K562 (cell line): ENCODE measurements at regions not wholly inside any gene's neighbourhood (a gene's known extent, or its start where the extent isn't known, plus 50 kb on each side); places are given as distances from the start of the nearest gene placed in this dataset.

ENCODE experiments used
- ATAC-seq: fragments of 200-7000 bp; cut with Tn5 transposase; 3 replicates; pipeline ENCODE4 v1.9.1; 2020; ENCODE audit warnings: moderate library complexity
- BruUV-seq: library from RNA; stranded (reverse); fragments of 400-500 nt; replicated peaks from 2 replicates; lab custom pipeline; 2021; lab: Mats Ljungman, UMichigan
- CTCF ChIA-PET: fragments of 300-600 bp; formaldehyde crosslinking; extraction: SDS; loops from one replicate; lab custom pipeline; 2021; ENCODE audit warnings: low intra/inter-chr PET ratio; lab: Yijun Ruan, JAX
- POLR2A ChIA-PET: fragments of 300-600, 350-650 bp; sonication (Branson Sonifier 250); formaldehyde crosslinking; extraction: SDS; loops from one replicate; lab custom pipeline; 2021; ENCODE audit warnings: antibody characterized with exemption, inconsistent platforms; lab: Yijun Ruan, JAX
- DNase-seq, 4 experiments: peaks; one replicate each; pipeline versions ENCODE4 v3.0.0 to v3.0.0-alpha.2; 2011 to 2018; ENCODE audit warnings: low spot score in 3 of 4, mixed read lengths in 3 of 4; ENCODE audit errors: extremely low read depth in 1 of 4
- FAIRE-seq: peaks from 2 replicates; lab custom pipeline; 2011; peaks lifted over from hg19 to GRCh38; lab: Jason Lieb, UNC
- H2AFZ ChIP-seq: 2 replicates; pipeline ENCODE4 v1.6.0; 2011; ENCODE audit warnings: low read depth, low read length, control low read depth, inconsistent platforms
- H3K27ac ChIP-seq: fragments of 200-600 bp; 3 replicates; pipeline ENCODE4 v1.8.0; 2011; ENCODE audit warnings: low read depth, mild to moderate bottlenecking, control low read depth, inconsistent platforms, low read length, moderate library complexity, mixed read lengths; ENCODE audit errors: extremely low read depth
- H3K27me3 ChIP-seq, 2 experiments: fragments of 300-600 bp in 1 of 2; 2 replicates in 1 of 2; 3 replicates in 1 of 2; pipeline versions ENCODE4 v1.6.0 to v1.8.0; 2011; ENCODE audit warnings: inconsistent platforms in 2 of 2, low read length in 2 of 2, mild to moderate bottlenecking in 1 of 2, mixed read lengths in 1 of 2, moderate library complexity in 1 of 2; ENCODE audit not compliant: control insufficient read depth in 2 of 2, insufficient read depth in 2 of 2
- H3K36me3 ChIP-seq: fragments of 300-600 bp; 3 replicates; pipeline ENCODE4 v1.8.0; 2011; ENCODE audit warnings: mild to moderate bottlenecking, low read length, inconsistent platforms; ENCODE audit not compliant: control insufficient read depth, insufficient read depth
- H3K4me1 ChIP-seq, 2 experiments: fragments of 200-600 bp in 1 of 2; replicated peaks in 1 of 2; 2 replicates in 1 of 2; 3 replicates in 1 of 2; pipeline versions ENCODE4 v1.5.1 to v1.8.0; 2011; ENCODE audit warnings: inconsistent platforms in 2 of 2, low read length in 2 of 2, mild to moderate bottlenecking in 1 of 2, mixed read lengths in 1 of 2, moderate library complexity in 1 of 2; ENCODE audit not compliant: control insufficient read depth in 2 of 2, insufficient read depth in 2 of 2
- H3K4me2 ChIP-seq: 2 replicates; pipeline ENCODE4 v1.6.1; 2011; ENCODE audit warnings: low read length, control low read depth, inconsistent platforms, mixed read lengths; ENCODE audit not compliant: insufficient read depth
- H3K4me3 ChIP-seq: fragments of 200-600 bp; sonication (generic), shearing (Covaris generic); 2 replicates; pipeline ENCODE4 v1.5.1; 2016; ENCODE audit warnings: control low read depth, inconsistent platforms
- H3K79me2 ChIP-seq: fragments of 200-600 bp; 3 replicates; pipeline ENCODE4 v1.8.0; 2011; ENCODE audit warnings: low read length, inconsistent platforms; ENCODE audit not compliant: control insufficient read depth, insufficient read depth
- H3K9ac ChIP-seq, 2 experiments: 2 replicates each; pipeline versions ENCODE4 v1.6.0 to v1.6.1; 2011; ENCODE audit warnings: low read depth in 2 of 2, low read length in 2 of 2, control low read depth in 1 of 2, inconsistent platforms in 1 of 2, mild to moderate bottlenecking in 1 of 2, mixed read lengths in 1 of 2; ENCODE audit not compliant: insufficient read depth in 1 of 2
- H3K9me1 ChIP-seq: one replicate; pipeline ENCODE4 v1.6.0; 2011; ENCODE audit warnings: inconsistent platforms, mild to moderate bottlenecking, low read length, moderate library complexity; ENCODE audit not compliant: control insufficient read depth, insufficient read depth
- H3K9me3 ChIP-seq: replicated peaks from 2 replicates; pipeline ENCODE4 v1.5.1; 2011; ENCODE audit warnings: low read depth, low read length, inconsistent platforms; ENCODE audit not compliant: control insufficient read depth, insufficient read depth
- H4K20me1 ChIP-seq: replicated peaks from 2 replicates; pipeline ENCODE4 v1.6.1; 2011; ENCODE audit warnings: low read length, inconsistent platforms, mixed read lengths; ENCODE audit not compliant: control insufficient read depth, insufficient read depth
- BACH1 ChIP-seq: fragments of 200-800 bp; sonication (Bioruptor generic); IDR thresholded peaks from 2 replicates; pipeline ENCODE4 v1.6.1; 2016; ENCODE audit warnings: missing genetic modification characterization, missing compliant biosample characterization
- CREB5 ChIP-seq: fragments of 250-450 bp; sonication (Bioruptor Pico); IDR thresholded peaks from 2 replicates; pipeline ENCODE4 v1.5.0; 2020; ENCODE audit warnings: mild to moderate bottlenecking
- ESRRA ChIP-seq: fragments of 450-650 bp; IDR thresholded peaks from 2 replicates; pipeline ENCODE4 v1.6.1; 2014; ENCODE audit warnings: low read depth, mild to moderate bottlenecking, moderate library complexity, borderline replicate concordance
- ETV1 ChIP-seq: fragments of 450-650 bp; conservative IDR thresholded peaks from 2 replicates; pipeline ENCODE4 v1.6.1; 2016; ENCODE audit warnings: missing genetic modification characterization, control low read depth, low read depth, missing compliant biosample characterization
- FOXJ3 ChIP-seq: sonication (generic); formaldehyde crosslinking; IDR thresholded peaks from 2 replicates; pipeline ENCODE4 v1.4.0; 2020; ENCODE audit warnings: mild to moderate bottlenecking, missing genetic modification reagents
- JUND ChIP-seq, 2 experiments: IDR thresholded peaks; 2 replicates in 1 of 2; 3 replicates in 1 of 2; pipeline ENCODE4 v1.6.1; 2011; ENCODE audit warnings: borderline replicate concordance in 2 of 2, low read depth in 2 of 2, low read length in 2 of 2, improper control_type of control experiment in 1 of 2, missing biosample characterization in 1 of 2, missing genetic modification characterization in 1 of 2, missing genetic modification reagents in 1 of 2
- LCOR ChIP-seq: sonication (generic); formaldehyde crosslinking; IDR thresholded peaks from 2 replicates; pipeline ENCODE4 v1.8.0; 2022; ENCODE audit warnings: mild to moderate bottlenecking, missing genetic modification reagents
- POLR2H ChIP-seq: IDR thresholded peaks from 2 replicates; pipeline ENCODE4 v1.6.1; 2016; ENCODE audit warnings: missing genetic modification characterization, low read depth, mild to moderate bottlenecking, control low read depth, missing compliant biosample characterization, moderate library complexity
- TARDBP ChIP-seq: fragments of 450-650 bp; IDR thresholded peaks from 2 replicates; pipeline ENCODE4 v1.6.1; 2016
- TOE1 ChIP-seq, 2 experiments: fragments of 450-650 bp in 1 of 2; sonication (generic) in 1 of 2; formaldehyde crosslinking in 1 of 2; IDR thresholded peaks; 2 replicates each; pipeline versions ENCODE4 v1.7.1 to v1.8.0; 2016 to 2022; ENCODE audit warnings: borderline replicate concordance in 2 of 2, mild to moderate bottlenecking in 2 of 2, antibody characterized with exemption in 1 of 2, inconsistent platforms in 1 of 2, low read depth in 1 of 2, missing genetic modification reagents in 1 of 2, moderate library complexity in 1 of 2
- ZC3H8 ChIP-seq: fragments of 450-650 bp; IDR thresholded peaks from 2 replicates; pipeline ENCODE4 v1.6.1; 2017
- ZNF165 ChIP-seq: fragments of 250-450 bp; sonication (Bioruptor Pico); IDR thresholded peaks from 2 replicates; pipeline ENCODE4 v1.4.0; 2020; ENCODE audit warnings: borderline replicate concordance
- ZNF175 ChIP-seq: fragments of 200-800 bp; sonication (Bioruptor generic); IDR thresholded peaks from 2 replicates; pipeline ENCODE4 v1.6.1; 2016; ENCODE audit warnings: low read depth, mild to moderate bottlenecking, missing genetic modification characterization, missing compliant biosample characterization
- ZNF23 ChIP-seq: fragments of 250-450 bp; sonication (Bioruptor Pico); IDR thresholded peaks from 2 replicates; pipeline ENCODE4 v1.4.0; 2020; ENCODE audit warnings: mild to moderate bottlenecking
- ZNF764 ChIP-seq: fragments of 250-450 bp; sonication (Bioruptor Pico); IDR thresholded peaks from 2 replicates; pipeline ENCODE4 v1.4.0; 2020; ENCODE audit warnings: low read depth, mild to moderate bottlenecking, moderate library complexity
- WGBS: fragments of 100-300 bp; shearing (Covaris generic); methylation state at CpG from one replicate; pipeline ENCODE4 v1.1.6; 2016; ENCODE audit warnings: low coverage, mixed read lengths; ENCODE audit not compliant: insufficient coverage; ENCODE audit errors: missing lambda C conversion rate; 5-methylcytosine and 5-hydroxymethylcytosine counted together
- in situ Hi-C: fragments of 300-500 bp; cut with MboI; formaldehyde crosslinking; loops from 4 replicates; pipeline ENCODE4 v1.15.0; 2018; ENCODE audit warnings: inconsistent platforms, mixed read lengths
- intact Hi-C: fragments of 100-400 bp; cut with micrococcal nuclease; formaldehyde crosslinking; loops from 2 replicates; pipeline ENCODE4 v1.14.2; 2022

- no peak for TF ChIP-seq TOE1 (IDR thresholded peaks at IDR 0.05; ENCODE audit: borderline replicate concordance)
- TF ChIP-seq TOE1 (CRISPR knock-in tag; IDR thresholded peaks at IDR 0.05; ENCODE audit: borderline replicate concordance, low read depth): no peak
- no peak for TF ChIP-seq BACH1 (tag)
- TF ChIP-seq LCOR (CRISPR knock-in tag): no peak
- no peak for TF ChIP-seq POLR2H (tag)
These were observed 93.5 kb downstream of the FOXD1 start (continued) for GRCh38 chr5:73355108-73355507.

GRCh38 chr5:73354406-73354805 lies 94.2 kb downstream of the FOXD1 start:
- ChIA-PET POLR2A (interaction anchor here (0.6 to 0.7 kb wide), 2 partner anchors 203 to 298 kb away, joined by 3 read pairs; no protein-coding TSS in a partner anchor), CTCF (no interaction called here)
- no peaks in the 10 kb centered on the region for H4K20me1 ChIP-seq
- FAIRE-seq: no peak
- no peak for DNase-seq
- peaks cover 3 to 5% of the 10 kb centered on the region in 2 experiments; a peak in 2 of 5 replicates for H3K27me3 ChIP-seq
- no peaks in the 10 kb centered on the region for H3K4me1 ChIP-seq
- H3K9me1 ChIP-seq: no peaks in the 10 kb centered on the region
- ATAC-seq: no peak
- H3K9ac ChIP-seq: no peak overlapping the region
- no peak overlapping the region for H2AFZ ChIP-seq
- H3K36me3 ChIP-seq: no peaks in the 10 kb centered on the region
- no TSS peak for BruUV-seq
- no peak for TF ChIP-seq ZC3H8
- TF ChIP-seq ZNF764 (CRISPR knock-in tag): no peak
- no peak for TF ChIP-seq JUND (IDR thresholded peaks at IDR 0.05; ENCODE audit: borderline replicate concordance, low read depth, low read length)
- no peak for TF ChIP-seq JUND (tag; IDR thresholded peaks at IDR 0.05; ENCODE audit: borderline replicate concordance, low read depth, low read length)
- no peak for TF ChIP-seq ESRRA
- no peak for TF ChIP-seq ZNF23 (CRISPR knock-in tag)
- no peak for TF ChIP-seq ZNF175
- TF ChIP-seq ZNF165: no peak
- no peak for TF ChIP-seq ETV1 (tag)
- TF ChIP-seq CREB5 (CRISPR knock-in tag): no peak
- TF ChIP-seq TARDBP: no peak
- TF ChIP-seq FOXJ3: no peak
- 0% methylated on average over 2 of the region's 2 CpGs for WGBS
- H3K9me3 ChIP-seq: no peaks in the 10 kb centered on the region
- no peak overlapping the region for H3K4me3 ChIP-seq
- H3K79me2 ChIP-seq: no peaks in the 10 kb centered on the region
- intact Hi-C loops: no loop called here
- no peak overlapping the region for H3K27ac ChIP-seq
- in situ Hi-C loops: no loop called here
- no peak overlapping the region for H3K4me2 ChIP-seq
